PC-3 (cell line): ENCODE measurements at regions not wholly inside any gene's neighbourhood (a gene's known extent, or its start where the extent isn't known, plus 50 kb on each side); places are given as distances from the start of the nearest gene placed in this dataset.

Experiments used
- ATAC-seq: fragments of 200-7000 bp; cut with Tn5 transposase; 2 replicates; pipeline ENCODE4 v1.9.1; 2020; ENCODE audit warnings: mild to moderate bottlenecking, moderate library complexity
- BruUV-seq: library from RNA; stranded (reverse); fragments of 400-500 nt; replicated peaks from 2 replicates; lab custom pipeline; 2021; lab: Mats Ljungman, UMichigan
- CTCF ChIA-PET: fragments of 300-600 bp; sonication (Branson Sonifier 250); formaldehyde crosslinking; loops from one replicate; lab custom pipeline; 2022; ENCODE audit warnings: antibody characterized with exemption; lab: Charles Lee
- POLR2A ChIA-PET: fragments of 300-600 bp; sonication (Branson Sonifier 250); formaldehyde crosslinking; loops from one replicate; lab custom pipeline; 2022; ENCODE audit warnings: antibody characterized with exemption; ENCODE audit not compliant: unreplicated experiment; lab: Charles Lee
- DNase-seq: peaks from one replicate; pipeline ENCODE4 v3.0.0-alpha.2; 2015
- H2AFZ ChIP-seq: fragments of 300-600 bp; sonication (generic); 2 replicates; pipeline ENCODE4 v1.6.0; 2016; ENCODE audit warnings: antibody characterized with exemption, low read length
- H3F3A ChIP-seq: fragments of 300-600 bp; sonication (generic); one replicate; pipeline ENCODE4 v1.6.0; 2017; ENCODE audit warnings: antibody characterized with exemption, low read length, control low read depth, mild to moderate bottlenecking; ENCODE audit not compliant: unreplicated experiment
- H3K27ac ChIP-seq: fragments of 300-600 bp; sonication (generic); 2 replicates; pipeline ENCODE4 v1.5.1; 2016; ENCODE audit warnings: mild to moderate bottlenecking, low read length
- H3K27me3 ChIP-seq: fragments of 300-600 bp; sonication (generic); 2 replicates; pipeline ENCODE4 v1.6.1; 2016; ENCODE audit warnings: low read length, mixed read lengths
- H3K36me3 ChIP-seq: fragments of 300-600 bp; sonication (generic); 2 replicates; pipeline ENCODE4 v1.6.1; 2016; ENCODE audit warnings: low read depth, mixed run types, low read length, mixed read lengths
- H3K4me1 ChIP-seq: fragments of 300-600 bp; sonication (generic); 2 replicates; pipeline ENCODE4 v1.5.1; 2016; ENCODE audit warnings: low read length; ENCODE audit not compliant: insufficient read depth
- H3K4me2 ChIP-seq: fragments of 300-600 bp; sonication (generic); 2 replicates; pipeline ENCODE4 v1.6.0; 2016; ENCODE audit warnings: low read length
- H3K4me3 ChIP-seq: fragments of 300-600 bp; sonication (generic); 2 replicates; pipeline ENCODE4 v1.5.1; 2016; ENCODE audit warnings: mild to moderate bottlenecking, low read length, mixed read lengths
- H3K79me2 ChIP-seq: fragments of 300-600 bp; sonication (generic); 2 replicates; pipeline ENCODE4 v1.6.1; 2017; ENCODE audit warnings: low read length, mixed read lengths
- H3K9ac ChIP-seq: fragments of 300-600 bp; sonication (generic); 2 replicates; pipeline ENCODE4 v1.6.0; 2016; ENCODE audit warnings: mild to moderate bottlenecking, low read length
- H3K9me2 ChIP-seq: fragments of 300-600 bp; sonication (generic); replicated peaks from 2 replicates; pipeline ENCODE4 v1.6.1; 2016; ENCODE audit warnings: mixed run types, low read length, mixed read lengths
- H3K9me3 ChIP-seq: fragments of 300-600 bp; sonication (generic); 2 replicates; pipeline ENCODE4 v1.6.1; 2016; ENCODE audit warnings: low read length, mixed read lengths
- H4K20me1 ChIP-seq: fragments of 300-600 bp; sonication (generic); 2 replicates; pipeline ENCODE4 v1.6.1; 2016; ENCODE audit warnings: low read length, mixed read lengths
- EZH2 ChIP-seq: fragments of 300-600 bp; sonication (generic); IDR thresholded peaks from one replicate; pipeline ENCODE4 v1.6.1; 2017; ENCODE audit warnings: antibody characterized with exemption, mild to moderate bottlenecking, low read length; ENCODE audit not compliant: unreplicated experiment
- EZH2phosphoT487 ChIP-seq: fragments of 300-600 bp; sonication (generic); IDR thresholded peaks from 2 replicates; pipeline ENCODE4 v1.6.1; 2018; ENCODE audit warnings: mild to moderate bottlenecking, antibody characterized with exemption, low read length, borderline replicate concordance
- intact Hi-C: fragments of 100-400 bp; cut with micrococcal nuclease; formaldehyde crosslinking; loops from 2 replicates; pipeline ENCODE4 v1.9.0; 2023
- TF ChIP-seq, protein P1 (sequence below): fragments of 300-600 bp; sonication (generic); conservative IDR thresholded peaks from 2 replicates; pipeline ENCODE4 v1.5.1; 2017; ENCODE audit warnings: antibody characterized with exemption, low read depth, mild to moderate bottlenecking, low read length

DNA sequence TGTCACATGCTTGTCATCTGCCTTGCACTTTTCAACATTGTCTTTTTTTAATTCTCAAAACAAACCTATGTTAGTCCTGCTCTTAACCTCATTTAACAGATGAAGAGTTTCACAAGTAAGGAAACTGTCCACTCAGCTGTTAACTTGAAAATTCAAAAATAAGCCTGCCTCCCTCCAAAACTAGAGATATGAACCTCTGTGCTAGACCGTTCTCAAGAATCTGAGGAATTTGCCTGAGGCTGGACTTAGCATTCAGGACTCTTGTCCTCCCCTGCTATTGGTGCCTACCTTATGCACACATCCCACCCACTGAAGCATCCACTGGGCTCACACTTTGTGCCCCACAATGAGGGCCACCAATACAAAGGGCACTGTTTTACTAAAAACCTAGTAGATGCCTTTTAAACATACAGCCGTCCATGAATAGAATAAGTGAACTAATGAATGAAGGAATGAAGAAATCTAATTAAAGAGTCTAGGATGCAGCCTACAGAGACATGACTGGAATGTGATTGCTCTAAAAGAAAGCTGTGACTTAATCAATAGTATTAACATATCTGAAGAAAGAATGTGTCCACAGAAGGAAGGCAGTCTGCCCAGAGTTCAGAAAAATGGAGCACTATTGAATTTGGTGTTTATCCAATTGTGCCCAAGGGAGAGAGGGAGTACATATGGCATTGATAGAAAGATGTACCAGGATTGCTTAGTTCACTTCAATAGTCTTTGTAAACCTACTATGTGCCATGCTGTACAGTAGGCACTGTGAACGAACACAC is 238.5 kb downstream of the SPTSSA start:
- no peaks in the 10 kb centered on the region for H4K20me1 ChIP-seq
- TF ChIP-seq EZH2 (no peak), EZH2phosphoT487 (no peak)
- TF ChIP-seq, protein P1, sequence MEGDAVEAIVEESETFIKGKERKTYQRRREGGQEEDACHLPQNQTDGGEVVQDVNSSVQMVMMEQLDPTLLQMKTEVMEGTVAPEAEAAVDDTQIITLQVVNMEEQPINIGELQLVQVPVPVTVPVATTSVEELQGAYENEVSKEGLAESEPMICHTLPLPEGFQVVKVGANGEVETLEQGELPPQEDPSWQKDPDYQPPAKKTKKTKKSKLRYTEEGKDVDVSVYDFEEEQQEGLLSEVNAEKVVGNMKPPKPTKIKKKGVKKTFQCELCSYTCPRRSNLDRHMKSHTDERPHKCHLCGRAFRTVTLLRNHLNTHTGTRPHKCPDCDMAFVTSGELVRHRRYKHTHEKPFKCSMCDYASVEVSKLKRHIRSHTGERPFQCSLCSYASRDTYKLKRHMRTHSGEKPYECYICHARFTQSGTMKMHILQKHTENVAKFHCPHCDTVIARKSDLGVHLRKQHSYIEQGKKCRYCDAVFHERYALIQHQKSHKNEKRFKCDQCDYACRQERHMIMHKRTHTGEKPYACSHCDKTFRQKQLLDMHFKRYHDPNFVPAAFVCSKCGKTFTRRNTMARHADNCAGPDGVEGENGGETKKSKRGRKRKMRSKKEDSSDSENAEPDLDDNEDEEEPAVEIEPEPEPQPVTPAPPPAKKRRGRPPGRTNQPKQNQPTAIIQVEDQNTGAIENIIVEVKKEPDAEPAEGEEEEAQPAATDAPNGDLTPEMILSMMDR = no peak
- intact Hi-C loops = no loop called here
- H3K36me3 ChIP-seq = no peaks in the 10 kb centered on the region
- H3K9ac ChIP-seq = no peak overlapping the region
- no peaks in the 10 kb centered on the region for H3K9me3 ChIP-seq
- CTCF ChIA-PET = no interaction called here
- no peaks in the 10 kb centered on the region for H3F3A ChIP-seq
- no peaks in the 10 kb centered on the region for H3K79me2 ChIP-seq
- no peak overlapping the region for H3K27ac ChIP-seq
- ATAC-seq (no peak), DNase-seq (peak; percentile 26)
- no peaks in the 10 kb centered on the region for H3K27me3 ChIP-seq
- POLR2A ChIA-PET = no interaction called here
- H3K4me2 ChIP-seq = no peak overlapping the region
- H3K4me1 ChIP-seq = peaks cover 27% of the 10 kb centered on the region
- no TSS peak for BruUV-seq
- H3K4me3 ChIP-seq = no peak overlapping the region
- H3K9me2 ChIP-seq = no peaks in the 10 kb centered on the region
- no peak overlapping the region for H2AFZ ChIP-seq

DNA sequence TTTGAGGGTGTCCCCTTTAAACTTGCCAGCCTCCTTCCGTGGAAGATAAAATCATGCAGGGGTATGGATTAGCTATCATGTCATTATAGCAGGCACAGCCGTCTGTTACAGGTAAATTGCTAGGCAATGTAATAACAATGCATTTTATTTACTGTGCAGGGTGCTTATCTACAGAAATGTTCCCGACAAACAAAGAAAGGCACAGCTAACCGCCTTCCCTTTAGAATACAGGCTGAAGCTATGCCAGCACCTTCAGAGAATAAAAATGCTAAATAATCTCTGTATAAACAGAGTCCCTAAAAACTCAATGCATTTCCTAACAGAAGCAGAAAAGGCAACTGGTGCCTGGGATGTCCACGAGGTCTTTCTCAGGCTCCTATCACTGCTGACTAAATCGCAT is 239.2 kb downstream of the SPTSSA start:
- H3K79me2 ChIP-seq = no peaks in the 10 kb centered on the region
- no peaks in the 10 kb centered on the region for H4K20me1 ChIP-seq
- H3K9ac ChIP-seq = no peak overlapping the region
- H3F3A ChIP-seq = no peaks in the 10 kb centered on the region
- H3K27ac ChIP-seq = no peak overlapping the region
- no peaks in the 10 kb centered on the region for H3K36me3 ChIP-seq
- ATAC-seq = no peak
- no peak overlapping the region for H2AFZ ChIP-seq
- CTCF ChIA-PET = interaction anchor here (0.6 kb wide), 1 partner anchor 700 kb away, joined by 8 read pairs; no protein-coding TSS in a partner anchor
- H3K27me3 ChIP-seq = no peaks in the 10 kb centered on the region
- peaks cover 27% of the 10 kb centered on the region for H3K4me1 ChIP-seq
- POLR2A ChIA-PET = no interaction called here
- DNase-seq = no peak
- TF ChIP-seq EZH2phosphoT487 = no peak
- TF ChIP-seq, protein P1 = no peak
- no peak for TF ChIP-seq EZH2
- H3K9me3 ChIP-seq = no peaks in the 10 kb centered on the region
- no peaks in the 10 kb centered on the region for H3K9me2 ChIP-seq
- no peak overlapping the region for H3K4me3 ChIP-seq
- no TSS peak for BruUV-seq
- H3K4me2 ChIP-seq = no peak overlapping the region
- intact Hi-C loops = no loop called here

DNA sequence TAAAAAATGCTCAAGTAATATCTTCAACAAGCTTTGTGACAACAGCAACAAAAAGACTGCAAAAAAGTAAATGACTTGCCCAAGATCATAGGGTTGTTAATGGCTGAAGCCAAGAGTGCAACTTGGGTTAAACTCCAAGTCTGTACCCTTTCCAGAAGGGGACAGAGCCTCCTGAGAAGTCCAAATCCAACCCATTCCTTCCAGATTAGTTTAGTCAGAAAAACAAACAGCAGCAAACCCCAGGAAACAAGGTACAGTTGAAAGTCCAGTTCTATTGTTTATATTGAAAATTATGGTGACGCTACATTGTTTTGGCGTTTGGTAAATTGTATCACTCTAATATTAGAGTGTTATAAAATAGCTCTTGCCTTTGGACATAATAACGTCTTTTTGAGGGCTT is 239.9 kb downstream of the SPTSSA start:
- H3K27ac ChIP-seq = no peak overlapping the region
- no peak overlapping the region for H3K9ac ChIP-seq
- peaks cover 27% of the 10 kb centered on the region for H3K4me1 ChIP-seq
- no peaks in the 10 kb centered on the region for H3K9me2 ChIP-seq
- H3F3A ChIP-seq = no peaks in the 10 kb centered on the region
- peak; percentile 29 for ATAC-seq
- ChIA-PET POLR2A (interaction anchor here (0.6 to 0.7 kb wide), 2 partner anchors 77 to 324 kb away, joined by 4 to 33 read pairs; no protein-coding TSS in a partner anchor), CTCF (no interaction called here)
- H4K20me1 ChIP-seq = no peaks in the 10 kb centered on the region
- no TSS peak for BruUV-seq
- TF ChIP-seq EZH2phosphoT487 (no peak), EZH2 (no peak)
- TF ChIP-seq, protein P1 = no peak
- no peaks in the 10 kb centered on the region for H3K27me3 ChIP-seq
- no peak overlapping the region for H2AFZ ChIP-seq
- intact Hi-C loops = no loop called here
- H3K4me2 ChIP-seq = peak overlapping the region; percentile 19; the same call in 1 of the 2 replicates
- no peaks in the 10 kb centered on the region for H3K9me3 ChIP-seq
- no peaks in the 10 kb centered on the region for H3K36me3 ChIP-seq
- H3K4me3 ChIP-seq = no peak overlapping the region
- peak; percentile 61 for DNase-seq
- no peaks in the 10 kb centered on the region for H3K79me2 ChIP-seq
